ENCODE measurements at regions not wholly inside any gene's neighbourhood (a gene's known extent, or its start where the extent isn't known, plus 50 kb on each side); places are given as distances from the start of the nearest gene placed in this dataset.
"Not testable (repeated sequence)": the region's sequence is repeated elsewhere in the genome, so short reads cannot be mapped to it uniquely, and the experiment has no call there.

DNA sequence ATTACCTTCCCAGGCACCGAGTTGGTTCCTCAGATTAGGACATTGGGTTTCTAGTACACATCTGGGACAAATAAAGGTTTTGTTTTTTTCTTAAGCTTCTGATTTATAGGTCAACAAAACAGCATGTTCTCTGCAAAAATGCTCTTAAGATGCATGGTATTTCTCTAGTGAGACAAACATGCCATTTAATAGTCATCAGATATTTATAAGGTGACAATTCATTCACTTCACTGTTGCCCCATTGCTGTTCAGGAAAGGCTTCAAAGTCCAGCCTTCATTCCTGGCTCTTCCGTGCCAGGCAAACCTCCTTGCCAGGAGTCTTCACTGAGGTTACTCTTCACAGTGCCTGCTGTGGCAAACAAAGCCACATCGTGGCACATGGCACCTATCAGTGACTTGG is 156.3 kb upstream of the FNDC3A start:
- Mint-ChIP-seq H3K36me3 (no peaks in the 10 kb centered on the region), H3K4me3 (no peak overlapping the region), H3K27ac (no peak overlapping the region), H3K4me1 (peaks cover 10% of the 10 kb centered on the region), H3K27me3 (peaks cover 2% of the 10 kb centered on the region), H3K9me3 (no peaks in the 10 kb centered on the region)
- ATAC-seq (ENCODE audit: low read depth), result no peak
- DNase-seq (ENCODE audit: low spot score in 2 of 2), result no peak

DNA sequence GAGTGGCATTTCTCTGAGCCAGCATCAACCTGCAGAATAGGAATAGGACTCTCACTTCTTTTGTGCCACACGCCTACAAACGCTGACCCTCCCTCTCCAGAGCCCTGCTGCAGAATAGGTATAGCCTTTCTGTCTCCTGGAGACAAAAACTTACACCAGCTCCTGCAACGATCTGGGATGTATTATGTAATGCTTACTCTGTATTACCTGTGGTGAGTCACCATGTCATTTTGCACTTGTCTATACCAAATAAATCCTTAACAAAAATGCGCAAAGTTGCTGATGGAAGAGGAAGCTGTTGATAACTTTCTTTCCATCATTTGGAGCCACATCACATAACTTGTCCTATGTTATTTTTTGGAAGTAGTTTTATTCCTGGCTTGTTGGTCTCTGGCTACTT is 155.8 kb upstream of the FNDC3A start:
- Mint-ChIP-seq H3K9me3 (no peaks in the 10 kb centered on the region), H3K4me3 (no peak overlapping the region), H3K4me1 (peaks cover 10% of the 10 kb centered on the region), H3K36me3 (no peaks in the 10 kb centered on the region), H3K27ac (no peak overlapping the region), H3K27me3 (peaks cover 2% of the 10 kb centered on the region)
- no peak for DNase-seq (ENCODE audit: low spot score in 2 of 2)
- no peak for ATAC-seq (ENCODE audit: low read depth)

- not testable (repeated sequence) for H3K4me1 Mint-ChIP-seq; H3K4me3 Mint-ChIP-seq; DNase-seq (ENCODE audit: low spot score in 2 of 2); H3K9me3 Mint-ChIP-seq; H3K27ac Mint-ChIP-seq; H3K27me3 Mint-ChIP-seq; H3K36me3 Mint-ChIP-seq; ATAC-seq (ENCODE audit: low read depth)
These were observed 152.2 kb upstream of the FNDC3A start for GRCh38 chr13:48823526-48823925.

DNA sequence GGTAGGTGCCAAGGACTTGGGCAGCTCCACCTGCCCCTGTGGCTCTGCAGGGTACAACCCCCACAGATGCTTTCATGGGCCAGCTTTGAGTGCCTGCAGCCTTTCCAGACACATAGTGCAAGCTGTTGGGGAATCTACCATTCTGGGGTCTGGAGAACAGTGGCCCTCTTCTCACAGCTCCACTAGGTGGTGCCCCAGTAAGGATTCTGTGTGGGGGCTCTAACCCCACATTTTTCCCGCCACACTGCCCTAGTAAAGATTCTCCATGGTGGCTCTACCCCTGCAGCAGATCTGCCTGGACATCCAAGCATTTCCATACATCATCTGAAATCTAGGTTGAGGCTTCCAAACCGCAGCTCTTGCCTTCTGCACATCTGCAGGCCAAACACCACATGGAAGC is 149.7 kb upstream of the FNDC3A start:
- H3K4me3 Mint-ChIP-seq, result no peak overlapping the region
- no peak for DNase-seq (ENCODE audit: low spot score in 2 of 2)
- H3K9me3 Mint-ChIP-seq, result peaks cover 7% of the 10 kb centered on the region
- peaks cover 10% of the 10 kb centered on the region for H3K4me1 Mint-ChIP-seq
- peaks cover 4% of the 10 kb centered on the region for H3K27me3 Mint-ChIP-seq
- H3K36me3 Mint-ChIP-seq, result peaks cover 6% of the 10 kb centered on the region
- H3K27ac Mint-ChIP-seq, result no peak overlapping the region
- ATAC-seq (ENCODE audit: low read depth), result no peak

- DNase-seq (ENCODE audit: low spot score in 2 of 2); H3K4me1 Mint-ChIP-seq; ATAC-seq (ENCODE audit: low read depth); H3K9me3 Mint-ChIP-seq; H3K4me3 Mint-ChIP-seq; H3K27me3 Mint-ChIP-seq: not testable (repeated sequence)
- H3K36me3 Mint-ChIP-seq, result peaks cover 13% of the 10 kb centered on the region
- H3K27ac Mint-ChIP-seq, result peak overlapping the region; percentile 21
These were observed 148.7 kb upstream of the FNDC3A start for GRCh38 chr13:48826922-48827454.

GRCh38 chr13:48827709-48828108 is 148.0 kb upstream of the FNDC3A start:
- H3K4me3 Mint-ChIP-seq, result no peak overlapping the region

GRCh38 chr13:48828962-48829411 is 146.7 kb upstream of the FNDC3A start:
- DNase-seq (ENCODE audit: low spot score in 2 of 2) (peak in 1 of 2 donors; percentile 1), ATAC-seq (ENCODE audit: low read depth) (peak; percentile 90)
- peaks cover 10% of the 10 kb centered on the region for H3K4me1 Mint-ChIP-seq
- peaks cover 11% of the 10 kb centered on the region for H3K9me3 Mint-ChIP-seq
- H3K4me3 Mint-ChIP-seq, result peak overlapping the region; percentile 43
- peak overlapping the region; percentile 87 for H3K27ac Mint-ChIP-seq
- H3K36me3 Mint-ChIP-seq, result peaks cover 13% of the 10 kb centered on the region
- H3K27me3 Mint-ChIP-seq, result peaks cover 7% of the 10 kb centered on the region

More at GRCh38 chr13:48827709-48828108, 148.0 kb upstream of the FNDC3A start:
- DNase-seq (ENCODE audit: low spot score in 2 of 2), result no peak
- Mint-ChIP-seq H3K27me3 (peaks cover 7% of the 10 kb centered on the region), H3K27ac (no peak overlapping the region), H3K36me3 (peaks cover 13% of the 10 kb centered on the region), H3K4me1 (peaks cover 10% of the 10 kb centered on the region), H3K9me3 (peaks cover 11% of the 10 kb centered on the region)
- ATAC-seq (ENCODE audit: low read depth), result no peak

DNA sequence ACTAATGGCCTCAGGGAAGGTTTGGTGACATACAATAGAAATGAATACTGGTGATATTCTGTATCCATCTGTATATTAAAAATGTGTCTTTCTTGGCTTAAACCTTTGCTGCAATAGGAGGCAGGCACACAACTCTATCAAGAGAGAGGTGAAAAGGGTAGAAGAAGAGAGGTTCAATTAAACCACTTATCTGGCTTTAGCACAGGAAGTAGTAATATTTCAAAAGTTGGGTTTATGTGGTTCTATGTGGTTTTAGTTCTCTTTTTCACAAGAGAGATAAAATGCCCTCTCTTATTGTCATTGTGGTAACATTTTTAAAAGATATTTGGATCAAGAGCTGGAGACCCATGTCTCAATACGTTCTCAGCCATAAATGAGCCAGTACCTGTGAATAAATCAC is 146.2 kb upstream of the FNDC3A start:
- Mint-ChIP-seq H3K4me1 (peaks cover 10% of the 10 kb centered on the region), H3K4me3 (peak overlapping the region; percentile 43), H3K27me3 (peaks cover 7% of the 10 kb centered on the region), H3K27ac (peak overlapping the region; percentile 87), H3K9me3 (peaks cover 11% of the 10 kb centered on the region), H3K36me3 (peaks cover 13% of the 10 kb centered on the region)
- ATAC-seq (ENCODE audit: low read depth), result peak; percentile 67
- DNase-seq (ENCODE audit: low spot score in 2 of 2), result no peak

- ATAC-seq (ENCODE audit: low read depth) (no peak), DNase-seq (ENCODE audit: low spot score in 2 of 2) (no peak)
- Mint-ChIP-seq H3K4me1 (peaks cover 10% of the 10 kb centered on the region), H3K27ac (no peak overlapping the region), H3K4me3 (no peak overlapping the region), H3K36me3 (peaks cover 16% of the 10 kb centered on the region), H3K27me3 (peaks cover 7% of the 10 kb centered on the region), H3K9me3 (peaks cover 13% of the 10 kb centered on the region)
These were observed 144.5 kb upstream of the FNDC3A start for GRCh38 chr13:48831248-48831647.

GRCh38 chr13:48833412-48833811 is 142.3 kb upstream of the FNDC3A start:
- Mint-ChIP-seq H3K36me3 (peaks cover 10% of the 10 kb centered on the region), H3K27me3 (peaks cover 2% of the 10 kb centered on the region), H3K27ac (no peak overlapping the region), H3K4me3 (no peak overlapping the region), H3K9me3 (peaks cover 6% of the 10 kb centered on the region), H3K4me1 (peaks cover 10% of the 10 kb centered on the region)
- ATAC-seq (ENCODE audit: low read depth) (no peak), DNase-seq (ENCODE audit: low spot score in 2 of 2) (no peak)

DNA sequence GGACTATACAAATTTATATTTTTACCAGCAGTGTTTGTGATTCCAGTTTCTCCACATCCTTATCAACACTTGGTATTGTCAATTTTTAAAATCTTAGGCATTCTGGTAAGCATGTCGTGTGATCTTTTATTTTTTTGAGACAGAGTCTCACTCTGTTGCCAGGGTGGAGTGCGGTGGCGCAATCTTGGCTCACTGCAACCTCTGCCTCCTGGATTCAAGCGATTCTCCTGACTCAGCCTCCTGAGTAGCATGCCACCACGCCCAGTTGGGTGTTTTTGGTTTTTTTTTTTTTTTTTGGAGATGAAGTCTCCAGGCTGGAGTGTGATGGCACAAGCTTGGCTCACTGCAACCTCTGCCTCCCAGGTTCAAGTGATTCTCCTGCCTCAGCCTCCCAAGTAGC is 140.4 kb upstream of the FNDC3A start:
- not testable (repeated sequence) for H3K27me3 Mint-ChIP-seq; H3K9me3 Mint-ChIP-seq; H3K36me3 Mint-ChIP-seq; ATAC-seq (ENCODE audit: low read depth); H3K4me1 Mint-ChIP-seq; H3K4me3 Mint-ChIP-seq; H3K27ac Mint-ChIP-seq; DNase-seq (ENCODE audit: low spot score in 2 of 2)

GRCh38 chr13:48838193-48838973 is 137.3 kb upstream of the FNDC3A start:
- H3K27me3 Mint-ChIP-seq, result peaks cover 2% of the 10 kb centered on the region
- no peak overlapping the region for H3K27ac Mint-ChIP-seq
- H3K4me3 Mint-ChIP-seq, result no peak overlapping the region
- H3K4me1 Mint-ChIP-seq, result no peaks in the 10 kb centered on the region
- DNase-seq (ENCODE audit: low spot score in 2 of 2) (no peak), ATAC-seq (ENCODE audit: low read depth) (no peak)
- H3K36me3 Mint-ChIP-seq, result peaks cover 3% of the 10 kb centered on the region
- H3K9me3 Mint-ChIP-seq, result peaks cover 2% of the 10 kb centered on the region

GRCh38 chr13:48839171-48839570 is 136.5 kb upstream of the FNDC3A start:
- Mint-ChIP-seq H3K27me3 (peaks cover 2% of the 10 kb centered on the region), H3K27ac (no peak overlapping the region), H3K4me3 (no peak overlapping the region), H3K4me1 (no peaks in the 10 kb centered on the region), H3K9me3 (peaks cover 2% of the 10 kb centered on the region), H3K36me3 (peaks cover 3% of the 10 kb centered on the region)
- DNase-seq (ENCODE audit: low spot score in 2 of 2) (no peak), ATAC-seq (ENCODE audit: low read depth) (no peak)

DNA sequence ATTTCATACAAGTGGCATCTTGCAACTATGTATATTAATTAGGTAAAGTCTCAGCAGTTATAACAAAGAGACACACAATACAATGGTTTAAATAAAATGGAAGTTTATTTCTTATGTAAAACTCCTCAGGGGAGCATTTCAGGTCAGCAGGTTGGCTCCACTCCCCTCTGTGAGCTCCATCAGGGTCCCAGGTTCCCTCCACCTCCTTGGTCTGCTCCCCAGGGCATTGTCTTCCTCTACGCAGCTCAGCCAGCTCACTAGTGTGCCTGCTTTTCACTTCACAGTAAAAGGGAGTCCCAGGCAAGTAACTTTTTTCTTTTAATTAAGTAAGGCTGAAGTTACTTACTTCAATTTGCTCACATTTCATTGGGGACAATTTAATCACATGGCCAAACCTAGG is 135.3 kb upstream of the FNDC3A start:
- H3K4me3 Mint-ChIP-seq, result no peak overlapping the region
- DNase-seq (ENCODE audit: low spot score in 2 of 2) (no peak), ATAC-seq (ENCODE audit: low read depth) (no peak)
- no peak overlapping the region for H3K27ac Mint-ChIP-seq
- no peaks in the 10 kb centered on the region for H3K4me1 Mint-ChIP-seq
- peaks cover 3% of the 10 kb centered on the region for H3K36me3 Mint-ChIP-seq
- H3K9me3 Mint-ChIP-seq, result peaks cover 2% of the 10 kb centered on the region
- H3K27me3 Mint-ChIP-seq, result peaks cover 2% of the 10 kb centered on the region

DNA sequence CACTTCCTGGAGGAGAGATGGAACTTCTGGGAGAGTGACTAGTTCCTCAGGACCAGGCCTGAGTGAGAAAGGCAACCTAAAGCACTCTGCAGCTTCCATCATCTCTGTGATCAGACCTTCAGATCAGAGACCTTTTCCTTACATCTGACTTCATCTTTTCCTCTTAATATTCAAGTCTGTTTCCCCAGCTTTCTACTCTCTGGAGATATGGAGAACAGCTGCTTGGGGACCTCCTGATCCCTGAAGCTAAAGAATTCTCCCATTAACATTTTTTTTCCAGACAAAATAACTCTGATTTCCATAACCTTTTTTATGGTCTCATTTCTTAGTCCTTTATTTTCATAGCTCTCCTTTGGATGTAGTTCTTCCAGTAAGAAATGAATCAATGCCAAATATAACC is 133.4 kb upstream of the FNDC3A start:
- H3K4me1 Mint-ChIP-seq, result no peaks in the 10 kb centered on the region
- no peak overlapping the region for H3K4me3 Mint-ChIP-seq
- DNase-seq (ENCODE audit: low spot score in 2 of 2), result no peak
- no peaks in the 10 kb centered on the region for H3K9me3 Mint-ChIP-seq
- H3K27ac Mint-ChIP-seq, result no peak overlapping the region
- no peak for ATAC-seq (ENCODE audit: low read depth)
- H3K36me3 Mint-ChIP-seq, result no peaks in the 10 kb centered on the region
- H3K27me3 Mint-ChIP-seq, result peaks cover 2% of the 10 kb centered on the region

Measured in memory B cell (primary cell).